HG03565 (cell line): ENCODE measurements at regions not wholly inside any gene's neighbourhood (a gene's known extent, or its start where the extent isn't known, plus 50 kb on each side); places are given as distances from the start of the nearest gene placed in this dataset.
A peak's percentile ranks its signal among the peaks of the same experiment; 100 is the strongest.

Source experiments
- ATAC-seq: cut with Tn5 transposase; IDR thresholded peaks from one replicate; pipeline ENCODE4 v1.9.1; 2021; ENCODE audit warnings: mild to moderate bottlenecking, moderate library complexity; ENCODE audit not compliant: unreplicated experiment

DNA sequence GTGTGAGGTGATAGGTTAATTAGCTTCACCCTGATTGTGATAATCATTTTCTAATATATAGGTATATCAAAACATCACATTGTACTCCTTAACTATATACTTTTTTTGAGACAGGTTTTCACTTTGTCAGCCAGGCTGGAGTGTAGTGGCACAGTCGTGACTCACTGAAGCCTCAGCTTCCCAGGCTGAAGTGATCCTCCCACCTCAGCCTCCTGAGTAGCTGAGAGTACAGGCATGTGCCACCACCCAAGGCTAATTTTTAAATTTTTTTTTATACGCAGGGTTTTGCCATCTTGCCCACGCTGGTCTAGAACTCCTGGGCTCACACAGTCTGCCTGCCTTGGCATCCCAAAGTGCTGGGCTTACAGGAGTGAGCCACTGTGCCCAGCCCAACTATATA, 455.3 kb upstream of the MAF start:
- ATAC-seq, result no peak

DNA sequence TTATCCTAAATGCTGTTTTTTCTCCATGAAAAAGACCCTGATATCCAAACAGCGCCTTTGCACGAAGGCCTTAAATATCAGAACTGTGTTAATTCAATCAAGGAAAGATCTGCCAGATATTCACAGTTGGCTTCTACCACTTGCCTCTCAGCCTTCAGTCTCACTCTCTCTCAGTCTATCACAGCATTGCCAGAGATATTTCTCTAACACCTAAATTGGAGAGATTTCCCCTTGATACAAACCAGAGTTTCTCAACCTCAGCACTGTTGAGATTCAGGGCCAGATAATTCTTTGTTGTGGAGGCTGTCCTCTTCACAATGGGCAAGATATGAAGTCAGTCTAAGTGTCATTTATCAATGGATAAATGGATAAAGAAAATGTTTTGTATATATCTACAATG, 454.1 kb upstream of the MAF start:
- no peak for ATAC-seq

DNA sequence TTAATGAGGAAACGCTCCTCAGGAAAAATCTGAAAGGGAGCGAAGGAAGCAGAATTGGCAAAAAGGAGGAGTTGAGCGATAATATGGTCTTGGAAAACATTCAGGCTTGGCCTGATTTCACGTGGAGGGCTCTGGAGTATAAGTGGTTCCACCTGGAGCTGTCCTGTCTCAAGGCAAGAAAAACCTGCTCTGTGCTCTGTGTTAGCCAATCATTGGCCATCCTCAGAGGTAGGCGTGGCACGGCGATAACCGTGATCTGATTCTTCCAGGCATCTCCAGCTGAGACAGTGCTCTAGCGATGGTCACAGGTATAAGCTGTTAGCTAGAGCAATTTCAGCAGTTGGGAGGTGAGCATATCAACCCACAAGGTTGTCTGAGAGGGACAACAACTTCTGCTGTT, 450.5 kb upstream of the MAF start:
- ATAC-seq, result no peak

DNA sequence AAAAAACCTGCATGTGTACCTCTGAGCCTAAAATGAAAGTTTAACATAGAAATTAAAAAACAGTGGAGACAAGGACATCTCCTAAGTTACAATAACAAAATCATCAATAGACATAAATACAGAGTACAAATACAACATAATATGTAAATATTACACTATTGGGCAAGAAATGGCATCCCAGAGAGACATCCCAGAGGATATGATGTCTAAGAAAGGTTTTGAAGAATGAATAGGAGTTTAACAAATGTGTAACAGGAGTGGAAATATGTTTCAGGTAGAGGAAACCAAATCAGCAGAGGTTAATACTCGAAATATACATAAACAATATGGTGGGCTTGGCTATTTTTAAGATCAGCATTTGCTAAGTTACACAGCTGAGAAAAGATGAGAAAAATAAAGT, 447.7 kb upstream of the MAF start:
- no peak for ATAC-seq

DNA sequence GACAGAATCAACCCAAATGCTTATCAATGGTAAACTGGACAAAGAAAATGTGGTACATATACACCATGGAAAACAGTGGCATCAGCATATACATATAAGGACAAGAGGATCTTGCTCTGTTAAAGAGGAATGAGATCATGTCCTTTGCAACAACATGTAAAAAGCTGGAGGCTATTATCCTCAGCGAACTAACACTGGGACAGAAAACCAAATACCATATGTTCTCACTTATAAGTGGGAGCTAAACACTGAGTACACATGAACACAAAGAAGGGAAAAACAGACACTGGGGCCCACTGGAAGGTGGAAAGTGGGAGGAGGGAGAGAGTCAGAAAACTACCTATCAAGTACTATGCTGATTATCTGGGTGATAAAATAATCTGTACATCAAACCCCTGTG, 447.3 kb upstream of the MAF start:
- ATAC-seq, result no peak

DNA sequence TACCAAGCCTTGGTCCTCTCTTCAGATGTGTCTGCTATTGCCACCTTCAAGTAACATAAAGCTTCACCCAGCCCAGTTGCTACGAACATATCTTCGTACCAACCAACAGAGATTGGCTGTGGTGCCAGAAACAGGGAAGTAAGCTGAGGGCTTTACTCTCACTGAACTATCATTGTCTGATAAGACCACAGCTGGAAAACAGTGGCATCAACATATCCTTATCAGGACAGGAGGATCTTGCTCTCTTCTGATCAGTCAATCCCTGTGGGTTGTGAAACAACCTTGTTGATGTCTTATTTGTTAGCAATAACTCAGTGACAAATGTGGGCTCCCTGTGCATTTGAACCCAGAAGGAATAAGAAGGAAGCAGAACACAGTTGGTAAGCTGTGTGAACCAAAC, 446.3 kb upstream of the MAF start:
- no peak for ATAC-seq

DNA sequence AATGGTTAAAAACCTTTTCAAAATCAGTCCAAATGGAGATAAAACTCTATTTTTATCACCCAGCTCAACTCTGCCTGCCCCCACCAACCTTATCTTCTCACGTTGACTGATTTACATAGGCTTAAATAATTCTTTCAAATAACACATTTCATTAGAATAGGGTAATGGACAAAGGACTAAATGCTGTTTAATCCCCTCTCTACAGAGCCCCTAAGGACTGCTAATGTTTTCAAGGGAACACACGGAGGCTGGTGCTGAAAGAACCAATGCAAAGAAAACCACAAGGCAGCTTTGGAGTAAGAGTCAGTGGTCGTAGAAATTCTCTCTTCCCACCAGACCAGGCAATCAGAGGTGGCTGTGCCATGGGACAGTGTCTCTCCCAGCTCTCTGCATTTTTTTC, 445.7 kb upstream of the MAF start:
- ATAC-seq, result no peak

DNA sequence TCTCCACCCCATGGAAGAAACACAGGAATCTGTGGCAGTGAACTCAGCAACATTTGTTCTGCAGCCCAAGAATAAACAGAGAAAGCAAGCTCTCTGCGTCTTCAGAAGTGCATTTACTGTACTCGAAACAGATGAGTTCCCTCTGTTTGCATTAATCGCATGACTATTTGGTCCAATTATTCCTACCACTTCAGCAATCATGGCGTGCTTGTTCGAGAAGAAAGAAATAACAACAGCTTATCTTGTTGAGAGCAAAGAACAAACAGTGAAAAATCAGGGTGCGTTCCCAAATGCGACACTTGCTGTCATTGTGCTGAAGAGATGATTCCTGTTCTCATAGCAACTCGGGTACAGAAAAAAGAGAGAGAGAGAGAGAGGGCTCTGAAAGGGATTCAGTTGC, 445.3 kb upstream of the MAF start:
- ATAC-seq, result no peak

DNA sequence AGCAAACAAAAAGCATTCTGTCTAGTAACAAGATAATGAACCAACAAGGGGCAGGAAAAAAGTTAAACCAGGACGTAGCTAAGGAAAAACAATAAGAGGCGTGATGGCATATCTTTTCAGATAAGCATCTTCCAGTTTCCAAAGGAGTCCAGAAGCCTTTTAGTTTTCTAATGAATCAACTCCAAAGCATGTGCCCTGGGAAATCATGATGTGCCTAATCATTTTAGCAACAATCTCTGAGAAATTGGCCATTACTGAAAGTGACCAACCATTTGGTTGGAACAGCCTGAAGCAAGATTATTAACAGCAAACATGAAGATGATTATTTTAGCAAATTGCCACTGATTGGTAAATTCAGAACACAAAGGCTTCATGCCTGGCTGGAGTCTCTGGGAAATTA, 440.9 kb upstream of the MAF start:
- ATAC-seq, result no peak

DNA sequence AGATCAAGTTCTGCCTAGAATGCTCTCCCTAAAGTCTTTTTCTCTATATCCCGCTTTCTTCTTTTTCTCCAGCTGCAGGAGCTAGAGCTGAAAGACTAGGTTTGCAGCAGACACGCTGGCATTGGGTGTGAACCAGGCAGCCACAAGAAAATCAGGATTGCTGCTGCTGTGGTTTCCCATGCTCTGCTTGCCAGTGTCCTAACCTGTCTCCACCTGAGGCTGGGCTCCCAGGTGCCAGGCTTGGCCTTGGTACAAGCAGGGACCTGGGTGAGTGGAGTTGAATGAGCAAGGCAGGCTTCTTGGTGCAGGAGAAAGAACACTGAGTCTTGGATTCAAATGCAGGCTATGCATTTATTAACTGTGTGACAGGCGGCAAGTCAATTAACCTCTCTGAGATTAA, 440.3 kb upstream of the MAF start:
- no peak for ATAC-seq

DNA sequence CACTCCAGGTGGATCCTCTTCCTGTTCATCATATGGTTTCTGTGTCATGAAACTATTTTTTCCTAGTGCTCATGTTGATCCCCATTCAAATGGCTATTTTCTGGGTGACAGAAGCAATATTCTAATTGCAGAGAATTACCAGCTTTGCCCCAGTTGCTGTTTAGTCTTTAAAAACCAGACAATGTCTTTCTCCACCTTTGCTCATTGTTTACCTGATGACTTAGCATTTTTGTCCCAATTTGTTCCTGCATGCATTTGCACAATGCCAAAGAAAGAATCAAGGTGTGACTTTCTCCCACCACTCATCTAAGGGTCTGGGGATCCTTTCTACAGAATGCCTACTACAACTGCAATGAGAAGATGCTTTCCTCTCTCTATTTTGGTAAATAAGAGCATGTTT, 439.9 kb upstream of the MAF start:
- ATAC-seq, result no peak

DNA sequence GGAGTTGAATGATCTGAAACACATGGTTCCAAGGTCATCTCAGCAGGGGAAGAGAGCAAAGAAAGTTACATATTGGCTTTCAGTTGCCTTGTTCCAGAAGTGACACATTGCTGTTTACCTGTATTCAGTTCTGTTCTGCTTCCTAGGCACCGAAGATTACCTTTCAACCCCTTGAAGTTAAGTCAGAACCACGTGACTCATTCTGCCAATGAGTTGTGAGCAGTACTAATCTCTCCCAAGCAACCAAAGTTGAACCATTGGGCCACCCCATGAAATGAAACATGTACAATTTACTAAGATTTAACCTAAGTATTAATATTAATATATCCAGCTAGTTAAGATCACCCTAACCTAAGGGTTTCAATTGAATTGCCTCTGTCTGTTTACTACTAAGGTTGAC, 439.2 kb upstream of the MAF start:
- ATAC-seq, result no peak

DNA sequence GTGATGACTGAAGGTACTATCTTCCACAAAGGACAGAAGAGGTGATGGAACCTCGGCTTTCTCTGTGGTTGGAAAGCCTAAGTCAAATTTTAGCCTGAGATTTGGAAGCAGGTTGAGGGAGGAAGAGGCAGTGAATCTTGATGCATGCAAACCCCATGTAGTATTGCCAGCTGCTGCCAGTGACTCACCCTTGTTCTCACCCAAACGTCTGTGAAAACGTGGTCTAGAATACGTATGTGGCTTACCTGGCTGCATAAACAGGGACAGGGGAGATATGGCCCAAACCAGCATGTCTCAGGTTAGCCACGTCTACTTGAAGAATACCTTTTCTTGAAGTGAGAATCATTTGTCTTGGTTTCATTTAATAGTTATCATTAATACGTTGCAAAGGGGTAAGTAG, 438.0 kb upstream of the MAF start:
- ATAC-seq, result no peak

DNA sequence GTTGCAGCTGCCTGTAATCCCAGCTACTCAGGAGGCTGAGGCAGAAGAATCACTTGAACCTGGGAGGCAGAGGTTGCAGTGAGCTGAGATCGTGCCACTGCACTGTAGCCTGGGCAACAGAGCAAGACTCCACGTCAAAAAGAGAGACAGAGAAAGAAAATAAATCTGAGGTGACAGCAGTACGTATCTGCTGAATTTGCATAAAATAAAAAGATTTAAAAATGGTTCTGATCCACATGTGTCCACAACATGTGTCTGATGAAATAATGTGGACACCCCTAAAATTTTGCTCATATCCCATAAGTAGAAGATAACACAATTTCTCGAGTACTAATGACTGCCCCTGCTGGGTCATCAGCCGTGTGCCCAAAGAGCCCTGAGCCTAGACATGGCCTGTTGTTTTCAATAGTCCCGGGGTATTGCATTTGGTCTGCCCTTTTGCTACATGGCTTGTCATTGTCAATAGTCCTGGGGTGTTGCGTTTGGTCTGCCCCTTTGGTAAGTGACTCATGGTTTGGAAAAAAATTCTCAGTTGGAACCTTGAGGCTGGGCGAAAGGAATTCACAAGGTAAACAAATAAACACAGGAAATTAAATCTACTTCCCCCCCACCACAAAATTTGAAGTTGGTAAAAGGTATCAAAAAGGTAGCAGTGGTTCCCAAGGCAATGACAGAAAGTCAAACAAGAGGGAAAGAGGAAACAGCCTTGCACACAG, 434.6 kb upstream of the MAF start:
- no peak for ATAC-seq

DNA sequence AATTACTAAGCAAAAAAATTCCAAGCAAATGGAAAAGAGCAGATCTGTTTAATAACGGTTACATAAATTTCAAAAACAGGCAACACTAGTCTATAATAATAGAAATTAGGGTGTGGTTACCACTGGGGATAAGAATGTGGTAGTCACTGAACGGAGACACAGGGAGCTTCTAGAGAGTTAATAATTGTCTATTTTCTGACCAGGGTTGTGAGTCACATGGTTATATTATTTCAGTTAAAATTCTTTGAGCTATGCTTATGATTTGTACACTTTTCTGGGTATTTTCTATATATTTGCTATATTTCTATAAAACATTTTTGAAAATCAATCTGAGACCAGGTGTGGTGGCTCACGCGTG, 433.9 kb upstream of the MAF start:
- no peak for ATAC-seq

DNA sequence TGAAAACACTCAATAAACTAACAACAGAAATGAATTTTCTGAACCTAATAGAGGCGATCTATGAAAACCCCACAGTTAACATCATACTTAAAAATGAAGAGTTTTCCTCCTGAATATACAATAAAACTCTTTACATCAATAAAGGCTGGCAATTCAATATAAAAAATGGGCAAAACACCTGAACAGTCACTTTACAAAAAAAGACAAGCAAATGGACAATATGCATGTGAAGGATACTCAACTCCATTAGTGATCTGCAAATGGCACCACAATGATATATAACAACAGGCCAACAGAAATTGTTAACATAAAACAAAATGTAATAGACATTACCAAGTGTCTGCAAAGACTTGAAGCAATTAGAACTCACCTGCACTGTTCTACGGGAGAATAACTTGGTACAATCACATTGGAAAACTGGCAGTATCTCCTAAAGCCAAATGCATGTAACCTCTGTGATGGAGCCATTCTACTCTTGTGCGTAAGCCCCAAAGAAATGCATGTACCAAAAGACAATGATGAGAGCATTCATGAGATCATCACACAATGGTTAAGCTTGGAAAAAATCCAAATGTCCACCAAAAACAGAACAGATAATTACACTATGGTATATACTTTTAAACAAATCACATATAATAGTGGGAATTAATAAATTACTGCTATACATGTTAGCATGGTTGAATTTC, 433.4 kb upstream of the MAF start:
- no peak for ATAC-seq

DNA sequence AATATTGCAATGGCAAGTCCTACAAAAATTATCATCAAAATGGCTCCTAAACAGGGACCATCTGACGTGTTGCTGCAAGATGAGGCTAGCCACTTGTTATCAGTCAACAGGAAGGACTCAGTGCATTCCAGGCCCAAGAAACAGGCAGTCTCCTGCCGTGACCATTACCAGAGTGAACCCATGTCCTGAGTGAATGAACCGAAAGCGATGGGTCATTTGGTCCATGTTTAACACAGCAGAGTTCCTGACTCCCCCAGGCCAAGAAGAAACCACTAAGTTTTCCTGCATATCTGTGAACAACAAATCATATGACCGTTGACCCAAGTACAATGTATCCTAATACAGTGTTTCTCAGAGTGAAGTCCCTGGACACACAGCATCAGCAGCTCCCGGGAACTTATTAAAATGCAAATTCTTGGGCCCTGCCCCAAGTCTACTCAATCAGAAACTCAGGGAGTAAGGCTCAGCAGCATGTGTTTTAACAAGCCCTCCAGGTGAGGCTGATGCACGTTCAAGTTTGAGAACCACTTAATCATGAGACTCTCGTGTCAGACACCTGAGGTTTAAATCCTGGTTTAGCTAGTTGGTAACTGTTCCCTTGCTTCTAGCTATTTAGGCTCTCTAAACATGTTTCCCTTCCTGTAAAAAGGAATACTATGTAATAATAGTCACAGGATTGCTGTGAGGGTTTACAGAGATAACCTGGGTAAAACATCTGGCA, 429.4 kb upstream of the MAF start:
- ATAC-seq, result no peak

DNA sequence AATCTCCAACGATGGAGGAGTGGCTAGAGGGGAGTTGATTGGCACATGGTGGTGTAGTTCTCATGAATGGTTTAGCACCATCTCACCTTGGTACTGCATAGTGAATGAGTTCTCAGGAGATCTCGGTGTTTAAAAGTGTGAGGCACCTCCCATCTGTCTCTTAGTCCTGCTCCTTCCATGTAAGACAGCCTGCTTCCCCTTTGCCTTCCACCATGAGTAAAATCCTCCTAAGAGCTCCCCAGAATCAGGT, 428.8 kb upstream of the MAF start:
- no peak for ATAC-seq

DNA sequence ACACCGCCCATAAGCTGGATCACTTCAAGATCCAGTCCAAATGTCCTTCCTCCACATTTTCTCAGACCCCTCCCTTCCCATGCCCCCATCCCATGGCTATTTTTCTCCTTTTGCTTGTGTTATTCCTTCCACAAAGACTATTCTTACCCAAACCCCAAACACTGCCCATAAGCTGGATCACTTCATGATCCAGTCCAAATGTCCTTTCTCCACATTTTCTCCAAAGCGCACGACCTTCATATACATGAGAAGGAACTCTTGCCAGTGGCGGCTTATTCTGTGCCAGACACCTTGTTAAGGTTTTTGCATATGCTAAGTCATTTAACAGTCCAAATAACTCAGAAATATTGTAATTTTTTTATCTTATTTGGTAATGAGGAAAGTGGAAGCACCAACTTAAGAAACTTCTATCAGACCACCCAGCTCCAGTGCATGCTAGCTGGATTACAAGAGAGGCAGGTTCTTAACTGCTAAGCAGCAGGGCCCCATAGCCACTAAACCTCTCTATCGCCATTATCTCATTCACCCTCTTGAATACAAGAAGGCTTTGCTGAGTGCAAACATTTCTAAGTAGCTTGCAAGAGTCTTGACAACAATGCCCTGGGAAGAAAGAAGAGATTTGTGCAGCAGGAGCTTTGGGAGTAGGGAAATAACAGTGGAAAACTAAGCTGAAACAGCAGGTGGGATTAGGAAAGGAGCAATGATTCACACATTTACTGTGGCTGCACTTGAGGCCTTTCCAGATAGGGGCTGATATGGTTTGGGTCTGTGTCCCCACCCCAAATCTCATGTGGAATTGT, 428.2 kb upstream of the MAF start:
- ATAC-seq, result no peak

DNA sequence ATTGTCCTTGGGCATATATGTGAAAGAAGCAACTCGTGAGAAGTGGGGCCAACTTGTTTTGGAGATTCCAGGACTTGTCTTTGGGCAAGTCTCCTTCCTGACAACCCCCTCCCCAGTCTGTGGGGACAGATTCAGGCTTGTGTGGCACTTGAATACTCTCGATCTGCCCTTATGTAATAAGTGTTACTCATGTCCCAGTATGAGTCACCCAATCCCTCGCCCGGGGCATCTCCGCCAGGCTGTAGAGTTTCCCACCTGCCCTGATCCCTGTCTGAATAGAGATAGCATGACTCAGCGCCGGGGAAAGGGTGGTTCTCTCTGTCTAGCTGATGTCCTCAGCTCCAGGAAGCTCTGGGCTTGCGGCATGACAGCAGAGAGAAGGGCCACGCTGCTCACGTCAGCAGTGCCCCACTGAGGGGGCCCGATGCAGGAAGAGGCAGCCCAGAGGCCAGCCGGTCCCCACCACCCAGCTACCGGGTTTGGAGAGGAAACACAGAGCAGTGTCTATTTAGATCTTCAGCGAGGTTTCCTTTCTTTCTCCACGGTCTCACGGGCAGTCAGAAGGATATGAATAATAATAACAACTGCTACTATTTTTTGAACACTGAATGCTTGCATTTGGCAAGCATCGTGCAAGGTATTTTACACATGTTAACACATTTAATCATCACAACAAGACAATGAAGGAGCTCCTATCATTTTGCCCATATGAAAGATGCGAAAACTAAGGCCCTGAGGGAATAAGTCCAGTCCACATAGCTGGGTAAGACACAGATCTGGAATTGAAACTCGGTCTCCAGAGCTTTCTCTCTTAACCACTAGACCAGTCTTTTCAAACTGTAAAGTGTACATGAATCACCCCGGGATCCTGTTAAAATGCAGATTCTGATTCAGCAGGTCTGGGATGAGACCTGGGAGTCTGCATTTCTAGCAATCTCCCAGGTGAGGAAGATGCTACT, 426.7 kb upstream of the MAF start:
- peak; percentile 82 for ATAC-seq

DNA sequence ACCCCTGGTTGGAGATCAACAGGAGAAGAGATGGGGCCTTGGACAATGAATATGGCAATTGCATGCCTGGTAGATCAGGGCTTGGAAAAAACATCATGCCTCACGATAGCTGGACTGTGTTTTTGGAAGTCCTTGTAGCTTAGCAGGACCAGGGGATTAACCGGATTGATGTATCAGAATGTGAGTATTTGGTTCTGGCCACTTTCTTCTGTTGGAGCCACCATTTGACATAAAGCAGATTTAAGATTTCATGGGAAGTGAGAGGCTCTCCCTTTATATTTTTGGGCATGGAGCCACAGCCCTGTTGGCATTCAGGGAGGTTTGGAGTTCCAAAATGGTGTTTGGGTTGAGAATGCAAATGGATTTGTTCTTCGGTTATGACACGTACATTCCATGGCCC, 424.7 kb upstream of the MAF start:
- ATAC-seq, result no peak
